ENCODE measurements at regions not wholly inside any gene's neighbourhood (a gene's known extent, or its start where the extent isn't known, plus 50 kb on each side); places are given as distances from the start of the nearest gene placed in this dataset.

- peak; percentile 9 for DNase-seq (ENCODE audit: low read depth)
Observed at GRCh38 chr2:158006961-158007719, 94.5 kb upstream of the UPP2 start.

GRCh38 chr2:158004126-158004764 lies 97.4 kb upstream of the UPP2 start:
- peak; percentile 40 for DNase-seq (ENCODE audit: low read depth)

- DNase-seq (ENCODE audit: low read depth): no peak
Observed at GRCh38 chr2:158002079-158002478, 99.6 kb upstream of the UPP2 start.

- DNase-seq (ENCODE audit: low read depth): no peak
Observed at GRCh38 chr2:157996799-157997198, 104.9 kb upstream of the UPP2 start.

GRCh38 chr2:157995117-157995516 lies 106.6 kb upstream of the UPP2 start:
- DNase-seq (ENCODE audit: low read depth): no peak

GRCh38 chr2:157991932-157992331 lies 109.7 kb upstream of the UPP2 start:
- DNase-seq (ENCODE audit: low read depth): no peak

- peak; percentile 6 for DNase-seq (ENCODE audit: low read depth)
Observed at GRCh38 chr2:157990173-157990572, 111.5 kb upstream of the UPP2 start.

- DNase-seq (ENCODE audit: low read depth): no peak
Observed at GRCh38 chr2:157989227-157989626, 112.4 kb upstream of the UPP2 start.

- no peak for DNase-seq (ENCODE audit: low read depth)
Observed at GRCh38 chr2:157986761-157987160, 110.6 kb upstream of the ACVR1 start.

- no peak for DNase-seq (ENCODE audit: low read depth)
Observed at GRCh38 chr2:157984866-157985265, 108.7 kb upstream of the ACVR1 start.

GRCh38 chr2:157980020-157980419 lies 103.9 kb upstream of the ACVR1 start:
- no peak for DNase-seq (ENCODE audit: low read depth)

- peak; percentile 33 for DNase-seq (ENCODE audit: low read depth)
Observed at GRCh38 chr2:157971702-157972101, 95.6 kb upstream of the ACVR1 start.

- no peak for DNase-seq (ENCODE audit: low read depth)
Observed at GRCh38 chr2:157967856-157968255, 91.7 kb upstream of the ACVR1 start.

- no peak for DNase-seq (ENCODE audit: low read depth)
Observed at GRCh38 chr2:157959249-157959648, 83.1 kb upstream of the ACVR1 start.

GRCh38 chr2:157957596-157957995 lies 81.5 kb upstream of the ACVR1 start:
- DNase-seq (ENCODE audit: low read depth): no peak

- no peak for DNase-seq (ENCODE audit: low read depth)
Observed at GRCh38 chr2:157952558-157952957, 76.4 kb upstream of the ACVR1 start.

- no peak for DNase-seq (ENCODE audit: low read depth)
Observed at GRCh38 chr2:157948856-157949255, 72.7 kb upstream of the ACVR1 start.

- DNase-seq (ENCODE audit: low read depth): no peak
Observed at GRCh38 chr2:157946919-157947557, 70.9 kb upstream of the ACVR1 start.

GRCh38 chr2:157940024-157940423 lies 63.9 kb upstream of the ACVR1 start:
- DNase-seq (ENCODE audit: low read depth): peak; percentile 56

- peak; percentile 15 for DNase-seq (ENCODE audit: low read depth)
Observed at GRCh38 chr2:157938556-157938955, 62.4 kb upstream of the ACVR1 start.

- peak; percentile 26 for DNase-seq (ENCODE audit: low read depth)
Observed at GRCh38 chr2:157936406-157936805, 60.3 kb upstream of the ACVR1 start.

- DNase-seq (ENCODE audit: low read depth): no peak
Observed at GRCh38 chr2:157935378-157935906, 59.3 kb upstream of the ACVR1 start.

Data from M059J (cell line).